Brain microvascular endothelial cell (primary cell): ENCODE measurements at regions not wholly inside any gene's neighbourhood (a gene's known extent, or its start where the extent isn't known, plus 50 kb on each side); places are given as distances from the start of the nearest gene placed in this dataset.

ENCODE experiments used
- DNase-seq: peaks from one replicate; pipeline ENCODE4 v3.0.0-alpha.2; 2020
- H3K27ac ChIP-seq: fragments of 250-450 bp; sonication (Bioruptor Pico); 2 replicates; pipeline ENCODE4 v1.5.1; 2020; ENCODE audit warnings: mild to moderate bottlenecking, moderate library complexity
- H3K27me3 ChIP-seq: fragments of 250-450 bp; sonication (Bioruptor Pico); replicated peaks from 2 replicates; pipeline ENCODE4 v1.5.1; 2020; ENCODE audit warnings: mild to moderate bottlenecking
- H3K36me3 ChIP-seq: fragments of 250-450 bp; sonication (Bioruptor Pico); replicated peaks from 2 replicates; pipeline ENCODE4 v1.5.1; 2020; ENCODE audit warnings: mild to moderate bottlenecking
- H3K4me3 ChIP-seq: 2 replicates; pipeline ENCODE4 v1.5.1; 2011; ENCODE audit warnings: low read depth, mild to moderate bottlenecking, control low read depth, low read length, moderate library complexity
- CTCF ChIP-seq: IDR thresholded peaks from 2 replicates; pipeline ENCODE4 v1.5.1; 2011; ENCODE audit warnings: low read depth, mild to moderate bottlenecking, moderate library complexity, low read length, control low read depth, inconsistent platforms; ENCODE audit errors: missing control alignments
- in situ Hi-C: cut with HindIII; loops from 2 replicates; pipeline ENCODE4 v1.10.0; 2017; ENCODE audit warnings: low sequenced_read_pairs, low pct_ligation_motif_present

GRCh38 chr10:80737209-80737608 is 199.5 kb downstream of the SH2D4B start:
- TF ChIP-seq CTCF: no peak
- no peak for DNase-seq
- H3K27me3 ChIP-seq: no peaks in the 10 kb centered on the region
- in situ Hi-C loops: no loop called here
- no peaks in the 10 kb centered on the region for H3K36me3 ChIP-seq
- no peak overlapping the region for H3K27ac ChIP-seq
- H3K4me3 ChIP-seq: no peak overlapping the region

DNA sequence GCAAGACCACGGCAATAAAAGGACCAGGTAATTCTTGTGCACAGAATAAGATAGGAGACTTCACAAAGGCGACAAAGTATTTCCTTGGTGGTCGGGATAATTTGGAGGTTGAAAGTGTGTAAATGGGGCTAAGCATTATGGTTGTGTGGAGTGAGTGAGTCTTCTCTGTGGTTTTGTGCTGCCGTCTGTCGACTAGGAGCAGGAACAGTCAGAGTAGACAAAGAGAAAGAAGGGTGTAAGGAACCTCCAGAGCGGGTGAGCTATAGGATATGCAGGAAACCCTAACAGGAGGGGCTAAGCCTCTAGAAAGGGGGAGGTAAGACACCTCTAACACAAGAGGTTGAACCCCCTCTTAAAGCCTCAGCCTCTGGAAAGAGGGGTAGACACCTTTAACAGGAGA is 201.6 kb downstream of the SH2D4B start:
- DNase-seq: no peak
- no peaks in the 10 kb centered on the region for H3K36me3 ChIP-seq
- no peak overlapping the region for H3K4me3 ChIP-seq
- no peak for TF ChIP-seq CTCF
- in situ Hi-C loops: no loop called here
- H3K27ac ChIP-seq: no peak overlapping the region
- no peaks in the 10 kb centered on the region for H3K27me3 ChIP-seq

DNA sequence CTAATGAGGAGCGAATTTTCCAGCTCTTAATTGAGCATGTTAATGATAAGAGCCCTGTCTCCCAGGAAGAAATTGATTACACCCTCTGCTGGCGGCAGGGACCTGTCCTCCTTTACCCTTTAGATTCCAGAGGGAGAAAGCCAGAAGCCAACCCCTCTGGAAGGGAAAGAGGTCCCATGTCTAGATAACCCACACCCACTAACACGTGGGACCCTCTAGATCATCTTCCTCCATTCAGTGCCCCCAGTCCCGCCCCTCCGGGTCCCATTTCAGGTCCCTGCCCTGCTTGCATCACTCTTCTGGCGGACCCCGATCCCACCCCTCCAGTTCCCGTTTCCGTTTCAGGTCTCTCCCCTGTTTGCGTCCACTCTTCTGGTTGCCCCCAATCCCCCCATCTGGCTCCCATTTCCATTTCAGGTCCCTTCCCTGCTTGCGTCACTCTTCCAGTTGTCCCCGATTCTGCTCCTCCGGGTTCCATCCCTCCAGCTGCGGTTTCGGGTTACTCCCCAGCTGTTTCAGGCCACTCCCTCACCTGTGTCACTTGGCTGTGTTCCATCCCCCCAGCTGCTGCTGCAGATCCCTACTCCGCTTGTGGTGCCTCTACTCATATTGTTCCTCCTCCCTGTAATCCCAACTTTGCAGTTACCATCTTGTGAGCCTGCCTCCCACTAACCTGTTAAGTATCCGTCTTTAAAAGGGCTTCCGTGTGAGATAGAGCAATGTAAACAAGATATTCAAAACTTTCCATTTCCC is 202.4 kb downstream of the SH2D4B start:
- no peak overlapping the region for H3K27ac ChIP-seq
- in situ Hi-C loops: no loop called here
- H3K27me3 ChIP-seq: no peaks in the 10 kb centered on the region
- no peak for DNase-seq
- TF ChIP-seq CTCF: no peak
- H3K4me3 ChIP-seq: no peak overlapping the region
- H3K36me3 ChIP-seq: no peaks in the 10 kb centered on the region

- in situ Hi-C loops: no loop called here
- no peak for DNase-seq
- no peak for TF ChIP-seq CTCF
- no peak overlapping the region for H3K4me3 ChIP-seq
- H3K36me3 ChIP-seq: no peaks in the 10 kb centered on the region
- no peak overlapping the region for H3K27ac ChIP-seq
- no peaks in the 10 kb centered on the region for H3K27me3 ChIP-seq
Observed at GRCh38 chr10:80741278-80741677, 203.6 kb downstream of the SH2D4B start.

DNA sequence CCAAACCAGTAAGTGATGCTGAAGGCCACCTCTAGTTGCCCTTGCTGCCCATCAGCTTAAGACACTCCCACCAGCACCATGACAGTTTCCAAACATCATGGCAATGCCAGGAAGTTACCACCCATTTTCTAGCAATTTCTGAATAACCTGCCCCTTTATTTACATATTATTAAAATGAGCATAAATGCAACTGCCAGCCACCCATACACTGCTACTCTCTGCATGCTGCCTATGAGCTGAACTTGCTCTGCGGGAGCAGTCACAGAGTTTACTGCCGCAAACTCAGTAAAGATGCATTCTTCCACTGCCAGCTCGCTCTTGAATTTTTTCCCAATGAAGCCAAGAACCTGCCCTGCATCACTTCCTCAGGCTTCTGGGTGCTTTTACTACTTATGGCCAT is 212.6 kb downstream of the SH2D4B start:
- no peaks in the 10 kb centered on the region for H3K36me3 ChIP-seq
- H3K27ac ChIP-seq: no peak overlapping the region
- no peak for TF ChIP-seq CTCF
- no peak for DNase-seq
- H3K27me3 ChIP-seq: no peaks in the 10 kb centered on the region
- in situ Hi-C loops: no loop called here
- no peak overlapping the region for H3K4me3 ChIP-seq

GRCh38 chr10:80751940-80752339 is 214.2 kb downstream of the SH2D4B start:
- DNase-seq: no peak
- Histone ChIP-seq H3K36me3 (no peaks in the 10 kb centered on the region), H3K4me3 (no peak overlapping the region), H3K27ac (no peak overlapping the region), H3K27me3 (no peaks in the 10 kb centered on the region)
- in situ Hi-C loops: no loop called here
- TF ChIP-seq CTCF: no peak
